AG09319 (cell line): ENCODE measurements at regions not wholly inside any gene's neighbourhood (a gene's known extent, or its start where the extent isn't known, plus 50 kb on each side); places are given as distances from the start of the nearest gene placed in this dataset.

Source experiments
- DNase-seq: peaks from one replicate; pipeline ENCODE4 v3.0.0-alpha.2; 2010; ENCODE audit warnings: low read depth; ENCODE audit errors: extremely low read depth
- CTCF ChIP-seq: IDR thresholded peaks from 2 replicates; pipeline ENCODE4 v1.5.1; 2011; ENCODE audit warnings: low read depth, mild to moderate bottlenecking, inconsistent platforms, low read length, moderate library complexity

DNA sequence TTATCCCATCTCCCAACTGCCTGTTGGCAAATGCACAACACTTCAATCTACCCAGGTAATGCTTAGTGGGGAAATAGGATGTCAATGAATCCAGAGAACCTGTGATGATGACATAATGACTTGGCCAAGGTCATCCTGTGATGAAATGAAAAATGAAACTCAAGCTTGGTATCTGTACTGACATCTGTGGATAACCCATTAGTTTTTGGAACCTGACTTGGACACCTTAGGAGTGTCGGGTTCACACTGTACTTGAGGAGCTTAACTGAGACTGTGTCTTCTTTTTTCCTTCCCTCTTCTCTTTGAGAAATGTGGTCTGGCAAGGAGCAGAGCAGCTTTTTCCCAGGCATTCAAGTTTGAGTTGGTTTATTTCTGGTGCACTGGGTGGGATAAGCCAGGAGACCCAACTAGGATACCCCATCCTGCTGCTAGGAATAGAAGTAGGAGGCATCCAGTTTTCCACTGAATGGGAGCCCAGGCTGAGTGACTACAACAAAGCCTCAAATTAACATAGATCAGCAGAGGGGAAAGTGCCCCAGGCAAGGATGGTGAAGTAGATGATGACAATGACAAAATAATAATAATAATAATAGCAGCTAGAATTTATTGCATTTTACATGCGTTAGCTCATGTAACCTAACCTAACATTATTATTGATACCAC, 72.1 kb downstream of the ADRB2 start:
- DNase-seq, result no peak
- TF ChIP-seq CTCF, result no peak

DNA sequence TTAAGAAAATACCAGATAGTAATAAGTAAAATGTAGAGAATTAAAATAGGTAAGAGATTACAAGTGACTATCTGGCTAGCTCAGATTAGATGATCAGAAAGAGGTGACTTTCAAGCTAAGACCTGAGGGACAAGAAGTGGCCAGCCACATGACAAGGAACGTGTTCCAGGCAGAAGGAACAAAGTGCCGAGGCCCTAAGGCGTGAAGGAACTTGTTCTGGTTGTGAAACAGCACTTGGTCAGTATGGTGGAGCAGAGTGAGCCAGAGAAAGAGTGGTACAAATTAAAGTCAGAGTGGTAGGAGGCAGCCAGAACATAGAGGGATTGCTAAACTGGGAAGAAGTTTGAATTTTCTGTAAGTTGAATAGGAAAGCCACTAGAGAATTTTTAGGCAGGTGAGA, 73.6 kb downstream of the ADRB2 start:
- DNase-seq, result no peak
- TF ChIP-seq CTCF, result no peak

DNA sequence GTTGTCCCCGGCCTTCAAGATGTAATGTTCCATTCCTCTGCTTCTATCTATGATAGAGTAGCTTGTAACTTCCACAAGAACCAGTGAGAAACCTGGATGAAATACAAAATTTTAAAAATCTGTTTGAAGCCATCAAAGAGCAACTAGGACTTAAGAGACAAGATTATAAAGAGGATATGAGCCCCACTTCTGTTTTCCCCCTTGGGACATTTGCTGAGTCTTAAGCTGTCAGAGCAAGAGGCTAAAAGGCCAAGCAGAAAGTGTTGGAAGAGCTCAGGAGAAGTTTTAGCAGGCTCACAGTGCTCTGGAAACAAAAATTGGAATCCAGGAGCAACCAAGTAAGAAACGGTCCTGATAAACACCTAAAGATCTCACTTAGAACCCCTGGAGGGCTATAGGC, 76.1 kb downstream of the ADRB2 start:
- TF ChIP-seq CTCF, result no peak
- no peak for DNase-seq

DNA sequence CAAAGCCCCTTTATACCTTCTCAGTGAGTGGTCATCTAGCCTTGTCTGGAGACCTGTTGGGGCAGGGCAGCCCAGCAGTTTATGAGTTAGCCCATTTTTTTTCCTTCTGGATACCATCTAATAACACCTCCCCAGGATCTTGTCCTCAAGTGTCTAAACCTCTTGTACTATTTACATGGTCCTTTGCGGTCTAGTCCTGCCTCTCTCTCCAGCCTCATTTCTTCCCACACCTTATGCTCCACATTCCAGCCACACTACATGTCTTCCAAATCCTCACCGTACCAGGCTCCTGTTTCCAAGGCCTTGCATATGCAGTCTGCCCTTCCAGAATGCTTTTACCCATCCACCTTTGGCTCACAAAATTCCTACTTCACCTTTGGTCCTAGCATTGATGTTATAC, 77.2 kb downstream of the ADRB2 start:
- no peak for DNase-seq
- TF ChIP-seq CTCF, result no peak

DNA sequence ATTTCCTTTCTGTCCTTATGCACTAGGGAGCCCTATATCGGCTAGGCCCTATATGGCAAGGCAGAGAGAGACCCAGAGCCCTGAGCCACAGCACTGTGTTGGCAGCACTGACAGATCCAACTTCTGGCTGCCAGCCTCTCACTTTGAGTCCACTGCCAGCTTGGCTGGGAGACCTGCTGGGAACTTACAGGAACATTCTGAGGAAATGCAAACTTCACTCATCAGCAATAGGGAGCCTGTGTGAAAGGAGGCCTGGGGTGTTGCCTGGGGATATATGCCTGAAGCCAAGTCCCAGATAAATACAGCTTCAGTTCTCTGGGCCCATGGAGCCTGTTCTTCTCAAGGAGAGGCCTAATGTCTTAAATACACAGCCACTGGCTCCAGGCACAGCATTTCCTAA, 78.0 kb downstream of the ADRB2 start:
- TF ChIP-seq CTCF, result no peak
- no peak for DNase-seq

DNA sequence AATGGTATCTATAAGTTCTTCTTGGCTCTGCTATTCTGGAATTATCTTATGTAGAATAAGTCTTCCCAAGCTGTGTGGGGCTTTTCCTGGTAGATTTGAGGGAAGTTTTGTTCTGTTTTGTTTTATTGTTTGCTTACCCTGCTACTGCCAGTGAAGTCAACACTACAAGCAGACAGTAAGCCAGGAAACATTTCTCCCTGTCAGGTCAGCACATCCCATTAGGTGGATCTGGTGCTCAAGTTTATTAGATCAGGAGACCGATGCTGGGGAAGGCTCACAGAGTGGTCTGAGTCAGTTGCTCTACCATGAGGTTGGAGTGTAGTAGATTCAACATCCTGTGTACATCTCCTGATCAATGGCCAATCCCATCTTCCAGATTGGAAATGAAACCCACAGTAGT, 79.1 kb downstream of the ADRB2 start:
- no peak for DNase-seq
- no peak for TF ChIP-seq CTCF

GRCh38 chr5:148906968-148907367, 80.6 kb downstream of the ADRB2 start:
- TF ChIP-seq CTCF, result no peak
- DNase-seq, result no peak
